ENCODE measurements at regions not wholly inside any gene's neighbourhood (a gene's known extent, or its start where the extent isn't known, plus 50 kb on each side); places are given as distances from the start of the nearest gene placed in this dataset.

- DNase-seq, result peak; percentile 25
Observed at GRCh38 chr7:148472406-148472805, 118.2 kb upstream of the C7orf33 start.

- DNase-seq, result no peak
Observed at GRCh38 chr7:148473703-148474480, 116.7 kb upstream of the C7orf33 start.

GRCh38 chr7:148474481-148475025 is 116.0 kb upstream of the C7orf33 start:
- no peak for DNase-seq

- DNase-seq, result no peak
Observed at GRCh38 chr7:148478551-148478950, 112.0 kb upstream of the C7orf33 start.

GRCh38 chr7:148480479-148481146 is 110.0 kb upstream of the C7orf33 start:
- no peak for DNase-seq

GRCh38 chr7:148481147-148481526 is 109.4 kb upstream of the C7orf33 start:
- no peak for DNase-seq

GRCh38 chr7:148481971-148482626 is 108.5 kb upstream of the C7orf33 start:
- no peak for DNase-seq

- DNase-seq, result no peak
Observed at GRCh38 chr7:148483515-148484308, 106.9 kb upstream of the C7orf33 start.

GRCh38 chr7:148484486-148484885 is 106.1 kb upstream of the C7orf33 start:
- no peak for DNase-seq

- no peak for DNase-seq
Observed at GRCh38 chr7:148485618-148486017, 104.9 kb upstream of the C7orf33 start.

GRCh38 chr7:148486937-148487336 is 103.6 kb upstream of the C7orf33 start:
- no peak for DNase-seq

- no peak for DNase-seq
Observed at GRCh38 chr7:148487912-148488311, 102.7 kb upstream of the C7orf33 start.

- DNase-seq, result no peak
Observed at GRCh38 chr7:148489678-148490077, 100.9 kb upstream of the C7orf33 start.

GRCh38 chr7:148492157-148492860 is 98.3 kb upstream of the C7orf33 start:
- DNase-seq, result no peak

GRCh38 chr7:148495605-148496004 is 95.0 kb upstream of the C7orf33 start:
- no peak for DNase-seq

- DNase-seq, result no peak
Observed at GRCh38 chr7:148500978-148501377, 89.6 kb upstream of the C7orf33 start.

GRCh38 chr7:148503900-148504487 is 86.6 kb upstream of the C7orf33 start:
- peak; percentile 45 for DNase-seq

- DNase-seq, result no peak
Observed at GRCh38 chr7:148505645-148506375, 84.8 kb upstream of the C7orf33 start.

- DNase-seq, result peak; percentile 87
Observed at GRCh38 chr7:148507064-148507573, 83.4 kb upstream of the C7orf33 start.

GRCh38 chr7:148507787-148508186 is 82.8 kb upstream of the C7orf33 start:
- peak; percentile 50 for DNase-seq

- no peak for DNase-seq
Observed at GRCh38 chr7:148514236-148514635, 76.3 kb upstream of the C7orf33 start.

All from activated CD4-positive, alpha-beta T cell treated with anti-CD3 and anti-CD28 coated beads, Interleukin-2, amount 50 U/mL, for 16 hours (primary cell).